LNCAP (cell line): ENCODE measurements at regions not wholly inside any gene's neighbourhood (a gene's known extent, or its start where the extent isn't known, plus 50 kb on each side); places are given as distances from the start of the nearest gene placed in this dataset.

Experiments used
- TF ChIP-seq, protein P1 (sequence below): fragments of 450-650 bp; IDR thresholded peaks from 2 replicates; pipeline ENCODE4 v1.5.1; 2017; ENCODE audit warnings: mild to moderate bottlenecking

DNA sequence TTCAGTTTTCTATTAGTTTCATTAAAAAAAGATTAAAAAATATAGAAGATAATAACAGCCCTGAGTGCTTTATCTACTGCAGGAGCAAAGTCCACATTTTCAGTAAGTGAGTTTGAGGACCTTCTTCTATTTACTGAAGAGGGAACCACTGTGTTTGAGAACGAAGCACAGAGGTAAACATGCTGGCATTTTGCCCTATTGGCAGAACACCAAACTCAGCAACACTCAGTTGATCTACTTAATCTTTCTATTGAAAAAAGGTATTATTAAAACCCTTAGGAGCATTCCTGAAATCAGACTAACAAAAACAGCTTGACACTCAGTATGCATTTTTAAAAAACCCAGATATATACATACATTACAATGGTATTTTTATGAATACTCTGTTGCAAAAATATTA, 1496.7 kb downstream of the TECRL start:
- TF ChIP-seq, protein P1, sequence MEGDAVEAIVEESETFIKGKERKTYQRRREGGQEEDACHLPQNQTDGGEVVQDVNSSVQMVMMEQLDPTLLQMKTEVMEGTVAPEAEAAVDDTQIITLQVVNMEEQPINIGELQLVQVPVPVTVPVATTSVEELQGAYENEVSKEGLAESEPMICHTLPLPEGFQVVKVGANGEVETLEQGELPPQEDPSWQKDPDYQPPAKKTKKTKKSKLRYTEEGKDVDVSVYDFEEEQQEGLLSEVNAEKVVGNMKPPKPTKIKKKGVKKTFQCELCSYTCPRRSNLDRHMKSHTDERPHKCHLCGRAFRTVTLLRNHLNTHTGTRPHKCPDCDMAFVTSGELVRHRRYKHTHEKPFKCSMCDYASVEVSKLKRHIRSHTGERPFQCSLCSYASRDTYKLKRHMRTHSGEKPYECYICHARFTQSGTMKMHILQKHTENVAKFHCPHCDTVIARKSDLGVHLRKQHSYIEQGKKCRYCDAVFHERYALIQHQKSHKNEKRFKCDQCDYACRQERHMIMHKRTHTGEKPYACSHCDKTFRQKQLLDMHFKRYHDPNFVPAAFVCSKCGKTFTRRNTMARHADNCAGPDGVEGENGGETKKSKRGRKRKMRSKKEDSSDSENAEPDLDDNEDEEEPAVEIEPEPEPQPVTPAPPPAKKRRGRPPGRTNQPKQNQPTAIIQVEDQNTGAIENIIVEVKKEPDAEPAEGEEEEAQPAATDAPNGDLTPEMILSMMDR: no peak

DNA sequence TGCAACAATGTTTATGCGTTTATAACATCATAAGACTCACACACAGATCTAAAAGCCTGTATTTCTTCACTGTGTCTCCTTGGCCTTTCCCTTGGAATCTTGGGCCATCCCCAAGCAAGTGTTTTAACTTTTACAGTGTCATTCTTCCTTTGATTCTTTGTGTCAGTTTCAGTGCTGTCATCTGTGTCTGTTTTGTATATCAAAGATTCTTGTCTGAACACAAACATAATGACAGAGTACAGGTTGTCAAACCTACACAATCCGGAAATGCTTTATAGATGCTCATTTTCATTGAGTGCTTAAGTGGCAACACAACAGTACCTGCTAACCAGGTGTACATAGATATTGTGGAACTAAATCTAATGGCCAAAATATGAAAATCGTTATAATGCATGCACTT, 1500.0 kb downstream of the TECRL start:
- TF ChIP-seq, protein P1: no peak

DNA sequence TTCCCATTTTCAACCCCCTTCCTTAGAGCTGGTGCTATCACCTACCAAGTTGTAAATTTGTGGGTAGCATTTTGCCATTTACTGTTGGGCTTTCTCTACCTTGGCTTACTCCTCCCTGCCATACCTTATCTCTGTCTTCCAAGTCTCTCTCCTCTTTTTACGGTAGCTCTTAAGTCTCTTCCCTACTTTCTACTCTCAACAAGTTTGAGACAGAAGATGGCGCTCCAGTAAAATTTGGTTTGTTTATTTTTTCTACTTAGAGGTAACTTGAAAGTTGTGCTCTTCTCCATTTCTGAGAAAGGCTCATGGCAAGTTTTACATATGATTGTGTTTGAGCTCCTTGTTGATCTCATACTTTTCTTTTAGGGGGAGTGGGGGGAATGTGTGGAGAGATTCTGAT, 1508.1 kb downstream of the TECRL start:
- TF ChIP-seq, protein P1: no peak

DNA sequence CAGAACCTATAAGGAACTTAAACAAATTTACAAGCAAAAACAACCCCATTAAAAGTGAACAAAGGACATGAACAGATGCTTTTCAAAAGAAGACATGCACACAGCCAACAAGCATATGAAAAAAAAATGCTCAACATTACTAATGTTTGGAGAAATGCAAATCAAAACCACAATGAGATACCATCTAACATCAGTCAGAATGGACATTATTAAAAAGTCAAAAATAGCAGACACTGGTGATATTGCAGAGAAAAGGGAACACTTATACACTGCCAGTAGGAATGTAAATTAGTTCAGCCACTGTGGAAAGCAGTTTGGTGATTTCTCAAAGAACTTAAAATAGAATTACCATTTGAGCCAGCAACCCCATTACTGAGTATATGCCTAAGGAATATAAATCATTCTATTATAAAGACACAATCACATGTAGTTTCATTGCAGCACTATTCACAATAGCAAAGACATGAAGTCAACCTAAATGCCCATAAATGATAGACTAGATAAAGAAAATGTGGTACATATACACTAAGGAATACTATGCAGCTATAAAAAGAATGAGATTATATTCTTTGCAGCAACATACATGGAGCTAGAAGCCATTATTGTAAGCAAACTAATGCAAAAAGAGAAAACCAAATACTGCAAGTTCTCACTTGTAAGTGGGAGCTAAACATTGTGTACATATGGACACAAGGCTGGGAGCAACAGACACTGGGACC, 1509.4 kb downstream of the TECRL start:
- TF ChIP-seq, protein P1: no peak

DNA sequence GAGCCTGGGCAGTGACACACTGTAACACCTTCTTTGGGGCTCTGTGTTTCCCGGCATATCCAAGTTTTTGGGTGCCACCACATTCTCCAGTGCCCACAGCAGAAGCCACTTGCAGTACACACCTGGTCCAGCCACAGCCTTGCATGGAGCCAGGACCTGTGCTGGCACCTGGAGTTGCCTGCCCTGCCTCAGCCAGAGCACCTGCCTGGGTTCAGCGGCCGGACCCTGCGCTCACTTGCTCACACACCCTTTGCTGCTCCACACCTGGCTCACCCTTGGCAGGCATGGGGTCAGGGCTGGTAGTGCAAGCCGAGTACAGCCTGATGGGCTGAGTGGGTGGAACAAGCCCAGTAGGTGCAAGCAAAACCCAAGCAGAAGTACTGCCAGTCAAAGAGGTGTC, 1511.1 kb downstream of the TECRL start:
- TF ChIP-seq, protein P1: no peak

DNA sequence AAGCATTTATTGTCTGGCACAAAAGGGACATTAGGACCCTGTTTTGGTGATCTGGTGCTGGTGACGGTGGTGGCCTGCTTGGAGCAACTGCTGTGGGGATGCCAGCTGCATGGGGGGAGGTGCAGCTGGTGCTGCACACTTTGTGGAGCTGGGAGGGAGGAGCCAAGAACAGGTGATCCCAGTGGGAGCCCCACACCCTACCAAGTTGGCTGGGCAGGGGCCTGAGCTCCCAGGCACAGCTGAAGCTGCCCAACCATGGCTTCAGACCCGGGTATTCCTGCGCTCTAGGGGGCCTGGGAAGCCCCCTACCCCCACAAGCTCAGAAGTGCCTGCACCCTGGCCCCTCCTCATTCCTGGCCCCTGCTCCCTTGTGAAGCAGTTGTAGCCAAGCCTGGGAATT, 1512.5 kb downstream of the TECRL start:
- TF ChIP-seq, protein P1: no peak

DNA sequence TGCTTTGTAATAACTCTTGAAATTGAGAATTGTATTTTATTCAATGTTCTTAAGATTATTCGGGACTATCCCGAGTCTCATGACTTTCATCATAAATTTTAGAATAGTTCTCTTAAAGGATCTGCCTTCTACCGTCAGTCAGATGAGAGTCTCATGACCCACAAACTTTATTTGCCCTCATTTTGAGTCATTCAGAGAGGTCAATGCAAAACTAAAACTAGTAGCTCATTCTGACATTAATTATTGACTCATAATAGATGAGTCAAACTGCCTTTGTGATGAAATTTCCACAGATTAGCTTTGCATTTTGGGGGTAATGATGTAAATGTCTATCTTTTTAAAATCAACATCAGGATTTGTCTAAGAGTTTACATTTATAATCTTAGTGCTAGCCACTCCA, 1527.3 kb downstream of the TECRL start:
- TF ChIP-seq, protein P1: no peak

DNA sequence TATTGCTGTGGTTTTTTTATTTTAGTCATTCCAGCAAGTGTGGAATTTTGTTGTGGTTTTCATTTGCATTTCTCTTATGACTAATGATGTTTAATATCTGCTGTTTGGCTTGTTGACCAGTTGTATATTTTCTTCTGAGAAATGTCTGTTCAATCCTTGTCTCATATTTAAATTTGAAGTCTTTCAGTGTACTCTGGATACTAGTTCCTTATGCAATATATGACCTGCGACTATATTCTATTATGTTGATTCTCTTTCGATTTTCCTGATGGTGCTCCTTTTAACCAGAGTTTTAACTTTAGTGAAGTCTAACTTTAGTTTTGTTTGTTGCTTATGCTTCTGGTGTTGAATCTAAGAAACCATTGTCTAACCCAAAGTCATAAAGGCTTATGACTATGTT, 1528.0 kb downstream of the TECRL start:
- TF ChIP-seq, protein P1: no peak
